HG03571 (cell line): ENCODE measurements at regions not wholly inside any gene's neighbourhood (a gene's known extent, or its start where the extent isn't known, plus 50 kb on each side); places are given as distances from the start of the nearest gene placed in this dataset.

Experiments
- ATAC-seq: cut with Tn5 transposase; IDR thresholded peaks from one replicate; pipeline ENCODE4 v1.9.1; 2021; ENCODE audit not compliant: unreplicated experiment

DNA sequence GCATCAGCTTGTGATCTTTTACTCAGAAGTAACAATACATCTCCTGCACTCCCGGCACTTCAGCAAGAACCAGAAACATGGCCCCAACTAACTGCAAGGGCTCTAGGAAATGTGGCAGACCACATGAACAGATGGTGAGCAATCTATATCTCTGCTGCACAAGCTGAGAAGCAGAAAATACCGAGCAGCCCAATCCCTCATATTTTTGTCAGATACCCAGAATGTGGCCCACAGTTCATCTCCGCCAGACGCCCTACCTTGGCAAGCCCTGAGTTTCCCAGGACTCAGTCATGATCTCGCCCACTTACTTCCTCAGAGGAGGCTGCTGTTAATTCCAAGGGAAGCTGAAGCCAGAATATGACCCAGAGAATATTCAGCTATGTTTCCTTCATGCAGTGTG, 63.1 kb upstream of the PHACTR1 start:
- no peak for ATAC-seq

DNA sequence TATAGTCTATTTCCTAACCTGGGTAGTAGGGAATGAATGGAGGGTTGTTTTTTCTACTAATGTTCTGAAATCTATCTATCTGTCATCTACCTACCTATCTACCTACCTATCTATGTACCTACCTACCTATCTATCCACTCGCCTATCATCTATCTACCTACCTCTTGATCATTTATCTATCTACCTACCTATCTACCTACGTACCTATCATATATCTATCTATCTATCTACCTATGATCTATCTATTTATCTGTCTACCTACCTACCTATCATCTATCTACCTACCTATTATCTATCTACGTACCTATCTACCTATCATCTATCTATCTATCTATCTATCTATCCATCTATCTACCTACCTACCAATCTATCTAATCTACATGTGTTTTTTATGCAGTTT, 62.5 kb upstream of the PHACTR1 start:
- ATAC-seq = no peak

DNA sequence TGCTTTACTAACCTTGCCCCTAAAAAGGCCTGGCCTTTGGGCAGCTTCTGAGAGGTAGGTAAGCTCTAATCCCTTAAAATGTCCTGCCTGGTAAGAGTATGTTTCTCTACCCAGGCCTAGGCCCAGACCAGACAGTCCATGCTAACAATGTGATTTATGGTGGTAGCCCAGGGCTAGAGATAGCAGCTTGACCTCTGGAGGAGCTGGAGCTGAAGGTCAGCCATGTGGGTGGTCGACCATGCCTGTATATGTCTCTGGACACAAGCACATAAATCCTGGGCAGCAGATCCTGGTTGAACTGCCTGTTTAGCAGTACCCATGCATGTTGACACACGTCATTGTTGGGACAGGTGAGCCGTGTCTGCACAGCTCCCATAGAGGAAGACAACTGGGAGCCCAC, 62.1 kb upstream of the PHACTR1 start:
- no peak for ATAC-seq

DNA sequence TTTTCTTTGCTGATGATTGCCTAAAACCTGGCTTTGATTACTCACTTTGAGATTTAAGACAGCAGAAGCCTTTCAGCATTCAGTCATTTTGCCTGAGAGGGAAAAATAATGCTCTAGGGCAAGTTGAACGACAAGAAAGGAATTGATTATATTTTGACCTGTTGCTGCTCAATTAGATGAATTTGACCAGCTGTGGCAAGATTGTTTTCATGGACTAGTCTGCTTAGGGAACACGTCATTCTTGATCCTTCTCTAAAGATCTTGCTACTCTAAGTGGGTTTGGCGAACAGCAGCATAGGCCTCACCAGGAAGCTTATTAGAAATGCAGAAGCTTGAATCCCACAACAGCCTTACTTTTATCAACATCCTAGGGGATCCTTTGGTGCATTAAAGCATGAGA, 59.7 kb upstream of the PHACTR1 start:
- ATAC-seq = no peak

DNA sequence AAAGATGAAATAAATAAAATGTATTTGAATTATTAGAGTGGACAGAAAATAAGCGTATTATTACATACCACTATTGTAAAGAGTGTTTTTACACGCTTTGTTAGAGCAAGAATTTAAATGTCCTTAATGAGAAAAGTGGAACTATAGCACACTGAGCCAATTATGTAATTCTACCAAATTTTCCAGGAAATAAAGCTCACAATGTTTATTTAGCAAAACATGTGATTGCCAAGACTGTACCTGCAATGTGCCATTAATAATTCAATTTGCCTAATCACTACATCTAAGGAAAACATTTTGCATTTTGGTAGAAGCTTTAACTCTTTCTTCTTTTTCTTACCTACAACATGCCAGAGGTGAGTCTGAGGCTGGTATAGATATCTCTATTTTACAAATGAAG, 58.7 kb upstream of the PHACTR1 start:
- no peak for ATAC-seq

DNA sequence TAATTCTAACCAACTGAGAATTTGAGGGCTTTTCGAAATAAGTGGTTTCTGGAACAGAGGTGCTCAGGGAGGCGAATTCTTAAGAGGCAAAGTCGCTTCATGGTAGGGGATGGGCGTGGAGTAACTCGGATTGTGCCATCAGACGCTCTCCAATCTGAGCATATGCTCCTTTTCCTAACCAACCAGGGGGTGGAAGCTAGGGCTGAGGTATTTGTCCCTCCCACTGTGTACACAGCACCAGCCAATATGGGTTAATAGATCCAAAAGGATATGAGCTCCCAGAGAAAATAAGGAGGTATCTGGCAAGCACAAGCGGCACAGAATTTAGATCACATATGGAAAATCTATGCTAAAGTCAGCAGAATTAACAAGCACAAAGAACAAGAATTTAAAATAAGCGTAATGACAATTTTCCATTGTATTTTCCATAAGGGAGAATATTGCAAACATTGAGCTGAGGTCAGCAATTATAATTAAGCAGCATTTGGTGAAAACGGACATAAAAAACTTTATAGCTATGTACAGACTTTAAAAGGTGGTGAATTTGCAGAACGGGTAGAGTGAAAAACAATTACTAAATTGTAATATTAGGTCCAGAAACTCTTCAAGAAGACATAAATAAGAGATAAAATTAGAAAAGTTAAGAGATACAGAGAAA, 55.0 kb upstream of the PHACTR1 start:
- no peak for ATAC-seq
